Mucosa of descending colon (tissue), 3 donors: ENCODE measurements at regions not wholly inside any gene's neighbourhood (a gene's known extent, or its start where the extent isn't known, plus 50 kb on each side); places are given as distances from the start of the nearest gene placed in this dataset.
"Not testable (repeated sequence)": the region's sequence is repeated elsewhere in the genome, so short reads cannot be mapped to it uniquely, and the experiment has no call there.

Experiments used
- ATAC-seq: fragments of 200-7000 bp; cut with Tn5 transposase; one replicate; pipeline ENCODE4 v1.9.1; 2020; ENCODE audit warnings: mild to moderate bottlenecking, moderate library complexity
- DNase-seq, 3 donors: peaks; one replicate each; pipeline ENCODE4 v3.0.0-alpha.2; 2020
- H3K36me3 ChIP-seq: fragments of 200-600 bp; one replicate; pipeline ENCODE4 v1.8.0; 2021; ENCODE audit warnings: low read depth, mild to moderate bottlenecking
- H3K4me1 ChIP-seq: fragments of 200-600 bp; one replicate; pipeline ENCODE4 v1.8.0; 2021; ENCODE audit warnings: low read depth, mild to moderate bottlenecking
- H3K4me3 ChIP-seq: fragments of 200-600 bp; one replicate; pipeline ENCODE4 v1.8.0; 2021; ENCODE audit warnings: mild to moderate bottlenecking
- H3K9me3 ChIP-seq: fragments of 200-600 bp; one replicate; pipeline ENCODE4 v1.8.0; 2021; ENCODE audit warnings: mild to moderate bottlenecking
- CTCF ChIP-seq: fragments of 200-600 bp; IDR thresholded peaks from one replicate; pipeline ENCODE4 v1.8.0; 2022; ENCODE audit warnings: antibody characterized with exemption, mild to moderate bottlenecking
- intact Hi-C, 2 donors: fragments of 100-400 bp; cut with DNase I in 1 of 2; cut with micrococcal nuclease in 1 of 2; formaldehyde crosslinking; loops; one replicate each; pipeline versions ENCODE4 v1.11.0 to v1.11.1; 2022; cut with DNase I, micrococcal nuclease
- donor health status: DM: no; HTN: no; CAD: no; lungs with moderate emphysema.
- donor health status: DM: no; HTN: no; CAD: no.
- donor health status: DM: no; HTN: yes; CAD: no.

GRCh38 chr9:134569626-134570025 lies 72.0 kb upstream of the COL5A1 start:
- H3K4me1 ChIP-seq, result no peaks in the 10 kb centered on the region
- H3K36me3 ChIP-seq, result no peaks in the 10 kb centered on the region
- H3K9me3 ChIP-seq, result peaks cover 3% of the 10 kb centered on the region
- ATAC-seq, result no peak
- intact Hi-C loops, result no loop called here
- H3K4me3 ChIP-seq, result no peak overlapping the region
- no peak for TF ChIP-seq CTCF
- peak in 1 of 3 donors; percentile 4 for DNase-seq

GRCh38 chr9:134570151-134570621 lies 71.4 kb upstream of the COL5A1 start:
- Histone ChIP-seq H3K36me3 (no peaks in the 10 kb centered on the region), H3K4me3 (no peak overlapping the region), H3K9me3 (peaks cover 3% of the 10 kb centered on the region), H3K4me1 (no peaks in the 10 kb centered on the region)
- no peak for ATAC-seq
- peak in 2 of 3 donors; percentile 6 to 25 for DNase-seq
- intact Hi-C loops, result no loop called here
- TF ChIP-seq CTCF, result no peak

GRCh38 chr9:134570711-134571325 lies 70.8 kb upstream of the COL5A1 start:
- peak in 2 of 3 donors; percentile 10 to 27 for DNase-seq
- H3K36me3 ChIP-seq, result no peaks in the 10 kb centered on the region

GRCh38 chr9:134571326-134571931 lies 70.2 kb upstream of the COL5A1 start:
- ATAC-seq (no peak), DNase-seq (peak in 2 of 3 donors; percentile 5 to 15)
- Histone ChIP-seq H3K9me3 (peaks cover 3% of the 10 kb centered on the region), H3K36me3 (no peaks in the 10 kb centered on the region), H3K4me3 (no peak overlapping the region), H3K4me1 (no peaks in the 10 kb centered on the region)
- TF ChIP-seq CTCF, result no peak
- intact Hi-C loops, result no loop called here

More at GRCh38 chr9:134570711-134571325, 70.8 kb upstream of the COL5A1 start:
- no peak for TF ChIP-seq CTCF
- H3K4me3 ChIP-seq, result no peak overlapping the region
- intact Hi-C loops, result no loop called here
- ATAC-seq, result no peak
- H3K4me1 ChIP-seq, result no peaks in the 10 kb centered on the region
- H3K9me3 ChIP-seq, result peaks cover 3% of the 10 kb centered on the region

GRCh38 chr9:134571946-134572917 lies 69.4 kb upstream of the COL5A1 start:
- no peaks in the 10 kb centered on the region for H3K9me3 ChIP-seq
- no peak for TF ChIP-seq CTCF
- ATAC-seq, result no peak
- no peaks in the 10 kb centered on the region for H3K36me3 ChIP-seq
- DNase-seq, result peak in 2 of 3 donors; percentile 12 to 25
- H3K4me1 ChIP-seq, result no peaks in the 10 kb centered on the region
- intact Hi-C loops, result no loop called here
- H3K4me3 ChIP-seq, result no peak overlapping the region

GRCh38 chr9:134574686-134575085 lies 66.9 kb upstream of the COL5A1 start:
- DNase-seq, result peak in 2 of 3 donors; percentile 2 to 14
- ATAC-seq, intact Hi-C loops: not testable (repeated sequence)

More at GRCh38 chr9:134574686-134575085, 66.9 kb upstream of the COL5A1 start:
- H3K4me1 ChIP-seq, H3K36me3 ChIP-seq, H3K9me3 ChIP-seq, H3K4me3 ChIP-seq: not testable (repeated sequence)
